ENCODE measurements at regions not wholly inside any gene's neighbourhood (a gene's known extent, or its start where the extent isn't known, plus 50 kb on each side); places are given as distances from the start of the nearest gene placed in this dataset.

- CTCF ChIA-PET: interaction anchor here (0.6 to 3.8 kb wide), 11 partner anchors 10 to 171 kb away, joined by 3 to 58 read pairs (median 5); partner anchors contain the start of gene MCTP2
- in situ Hi-C loops (cut with MboI; ENCODE audit: low sequenced_read_pairs): loop anchor here (5.0 kb wide), 1 partner anchor 158 kb away; no protein-coding TSS in a partner anchor
- dilution Hi-C loops (cut with HindIII; ENCODE audit: low sequenced_read_pairs, unreplicated experiment): no loop called here
Measured at GRCh38 chr15:94164202-94164807, 67.1 kb upstream of the MCTP2 start.

More at GRCh38 chr15:94164202-94164807, 67.1 kb upstream of the MCTP2 start:
- no peak overlapping the region for H4K91ac ChIP-seq (ENCODE audit: insufficient read depth, low read depth, low read length)
- no peaks in the 10 kb centered on the region for H3K36me3 ChIP-seq (ENCODE audit: control insufficient read depth, insufficient read depth, low read length)
- no peak overlapping the region for H3K4me3 ChIP-seq (ENCODE audit: insufficient read depth, low read depth, low read length)
- H3K4me2 ChIP-seq (ENCODE audit: low read depth, low read length): no peak overlapping the region
- no peak overlapping the region for H2AK5ac ChIP-seq (ENCODE audit: low read depth, low read length)
- TF ChIP-seq RFX5 (IDR thresholded peaks at IDR 0.05; ENCODE audit: low read depth, low read length) (no peak), MAZ (IDR thresholded peaks at IDR 0.05; ENCODE audit: borderline replicate concordance, low read depth, low read length) (no peak), ELK1 (IDR thresholded peaks at IDR 0.05; ENCODE audit: borderline replicate concordance, low read depth, low read length) (no peak), USF2 (IDR thresholded peaks at IDR 0.05; ENCODE audit: low read depth, low read length) (no peak), CEBPB (IDR thresholded peaks at IDR 0.05; ENCODE audit: low read depth, low read length) (no peak), NFE2L2 (IDR thresholded peaks at IDR 0.05; ENCODE audit: low read depth, low read length) (no peak), MXI1 (IDR thresholded peaks at IDR 0.05; ENCODE audit: borderline replicate concordance, low read depth, low read length) (no peak), BHLHE40 (IDR thresholded peaks at IDR 0.05; ENCODE audit: low read depth, low read length) (no peak), POLR2A (IDR thresholded peaks at IDR 0.05; ENCODE audit: low read depth, low read length) (no peak), MAFK (IDR thresholded peaks at IDR 0.05; ENCODE audit: low read depth, low read length) (no peak), CHD1 (IDR thresholded peaks at IDR 0.05; ENCODE audit: low read depth, low read length) (no peak), SMC3 (IDR thresholded peaks at IDR 0.05; ENCODE audit: low read depth, low read length) (peak; percentile 89), RAD21 (IDR thresholded peaks at IDR 0.05; ENCODE audit: low read length) (peak; percentile 86), RCOR1 (IDR thresholded peaks at IDR 0.05; ENCODE audit: insufficient replicate concordance, low read length) (no peak), FOS (IDR thresholded peaks at IDR 0.05; ENCODE audit: low read depth, low read length) (no peak)
- TF ChIP-seq, protein P1, sequence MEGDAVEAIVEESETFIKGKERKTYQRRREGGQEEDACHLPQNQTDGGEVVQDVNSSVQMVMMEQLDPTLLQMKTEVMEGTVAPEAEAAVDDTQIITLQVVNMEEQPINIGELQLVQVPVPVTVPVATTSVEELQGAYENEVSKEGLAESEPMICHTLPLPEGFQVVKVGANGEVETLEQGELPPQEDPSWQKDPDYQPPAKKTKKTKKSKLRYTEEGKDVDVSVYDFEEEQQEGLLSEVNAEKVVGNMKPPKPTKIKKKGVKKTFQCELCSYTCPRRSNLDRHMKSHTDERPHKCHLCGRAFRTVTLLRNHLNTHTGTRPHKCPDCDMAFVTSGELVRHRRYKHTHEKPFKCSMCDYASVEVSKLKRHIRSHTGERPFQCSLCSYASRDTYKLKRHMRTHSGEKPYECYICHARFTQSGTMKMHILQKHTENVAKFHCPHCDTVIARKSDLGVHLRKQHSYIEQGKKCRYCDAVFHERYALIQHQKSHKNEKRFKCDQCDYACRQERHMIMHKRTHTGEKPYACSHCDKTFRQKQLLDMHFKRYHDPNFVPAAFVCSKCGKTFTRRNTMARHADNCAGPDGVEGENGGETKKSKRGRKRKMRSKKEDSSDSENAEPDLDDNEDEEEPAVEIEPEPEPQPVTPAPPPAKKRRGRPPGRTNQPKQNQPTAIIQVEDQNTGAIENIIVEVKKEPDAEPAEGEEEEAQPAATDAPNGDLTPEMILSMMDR (conservative IDR thresholded peaks at IDR 0.05; ENCODE audit: low read depth, low read length): peak; percentile 71
- DNase-seq: peak; percentile 51
- H2BK15ac ChIP-seq (ENCODE audit: low read depth, low read length): no peak overlapping the region
- no peak overlapping the region for H2BK20ac ChIP-seq (ENCODE audit: low read depth, low read length)
- no peak overlapping the region for H3K4ac ChIP-seq (ENCODE audit: low read depth, low read length)
- no peak overlapping the region for H3K18ac ChIP-seq (ENCODE audit: low read depth, low read length)
- no peaks in the 10 kb centered on the region for H4K20me1 ChIP-seq (ENCODE audit: insufficient read depth, low read length)
- no peak overlapping the region for H3K27ac ChIP-seq (ENCODE audit: insufficient read depth, low read length)
- H3K23ac ChIP-seq (ENCODE audit: low read depth, low read length): no peak overlapping the region
- no peak overlapping the region for H3K56ac ChIP-seq (ENCODE audit: extremely low read depth, insufficient read depth, low read length)
- H3K27me3 ChIP-seq (ENCODE audit: control insufficient read depth, insufficient read depth, low read length): no peaks in the 10 kb centered on the region; the same call in 1 of the 2 replicates
- no peak overlapping the region for H4K5ac ChIP-seq (ENCODE audit: low read depth, low read length)
- WGBS, 2 experiments (ENCODE audit: extremely low coverage in 2 of 2, insufficient read length in 1 of 2): 61% methylated on average over 2 of the region's 10 CpGs; no CpG with 5 or more reads in 1 of the 2 experiments
- no peaks in the 10 kb centered on the region for H3K79me1 ChIP-seq (ENCODE audit: low read depth in 1 of 2, low read length in 2 of 2)
- ATAC-seq (ENCODE audit: low read depth): peak; percentile 65
- no peaks in the 10 kb centered on the region for H3K9me1 ChIP-seq (ENCODE audit: insufficient read depth, low read length)
- no TSS peak for BruUV-seq (replicated peaks)
- H3K4me1 ChIP-seq (ENCODE audit: control insufficient read depth, insufficient read depth, low read length): no peaks in the 10 kb centered on the region
- H3K14ac ChIP-seq (replicated peaks; ENCODE audit: low read depth, low read length): no peak overlapping the region
- no peak overlapping the region for H2BK120ac ChIP-seq (ENCODE audit: low read depth, low read length)
- no peak overlapping the region for H4K8ac ChIP-seq (ENCODE audit: low read depth in 2 of 2, low read length in 2 of 2)
- intact Hi-C loops (cut with micrococcal nuclease): loop anchor here (1.0 kb wide), 1 partner anchor 160 kb away; no protein-coding TSS in a partner anchor
- no peak overlapping the region for H2AFZ ChIP-seq (replicated peaks; ENCODE audit: low read length, poor library complexity)
- H3K9ac ChIP-seq (ENCODE audit: low read depth, low read length): no peak overlapping the region
- POLR2A ChIA-PET (ENCODE audit: unreplicated experiment): no interaction called here
- no peak overlapping the region for H2AK9ac ChIP-seq (replicated peaks; ENCODE audit: low read depth, low read length, poor library complexity)
- no peak overlapping the region for H2BK5ac ChIP-seq (ENCODE audit: low read depth, low read length, poor library complexity, severe bottlenecking)
- peaks cover 3% of the 10 kb centered on the region; the same call in 1 of the 2 replicates for H3K9me3 ChIP-seq (ENCODE audit: control insufficient read depth, insufficient read depth, low read length)
